D721Med (cell line): ENCODE measurements at regions not wholly inside any gene's neighbourhood (a gene's known extent, or its start where the extent isn't known, plus 50 kb on each side); places are given as distances from the start of the nearest gene placed in this dataset.
"Not testable (repeated sequence)": the region's sequence is repeated elsewhere in the genome, so short reads cannot be mapped to it uniquely, and the experiment has no call there.

Source experiments
- DNase-seq: peaks from one replicate; pipeline ENCODE4 v3.0.0; 2011; ENCODE audit warnings: low spot score; ENCODE audit not compliant: insufficient read length
- FAIRE-seq: peaks from 2 replicates; lab custom pipeline; 2011; peaks lifted over from hg19 to GRCh38; lab: Jason Lieb, UNC
- TF ChIP-seq, protein P1 (sequence below): IDR thresholded peaks from 2 replicates; pipeline ENCODE4 v1.5.1; 2012; ENCODE audit warnings: mild to moderate bottlenecking, control low read depth; ENCODE audit not compliant: insufficient read depth; ENCODE audit errors: missing control alignments

GRCh38 chr9:107584944-107585343 is 95.4 kb upstream of the KLF4 start:
- TF ChIP-seq, protein P1, sequence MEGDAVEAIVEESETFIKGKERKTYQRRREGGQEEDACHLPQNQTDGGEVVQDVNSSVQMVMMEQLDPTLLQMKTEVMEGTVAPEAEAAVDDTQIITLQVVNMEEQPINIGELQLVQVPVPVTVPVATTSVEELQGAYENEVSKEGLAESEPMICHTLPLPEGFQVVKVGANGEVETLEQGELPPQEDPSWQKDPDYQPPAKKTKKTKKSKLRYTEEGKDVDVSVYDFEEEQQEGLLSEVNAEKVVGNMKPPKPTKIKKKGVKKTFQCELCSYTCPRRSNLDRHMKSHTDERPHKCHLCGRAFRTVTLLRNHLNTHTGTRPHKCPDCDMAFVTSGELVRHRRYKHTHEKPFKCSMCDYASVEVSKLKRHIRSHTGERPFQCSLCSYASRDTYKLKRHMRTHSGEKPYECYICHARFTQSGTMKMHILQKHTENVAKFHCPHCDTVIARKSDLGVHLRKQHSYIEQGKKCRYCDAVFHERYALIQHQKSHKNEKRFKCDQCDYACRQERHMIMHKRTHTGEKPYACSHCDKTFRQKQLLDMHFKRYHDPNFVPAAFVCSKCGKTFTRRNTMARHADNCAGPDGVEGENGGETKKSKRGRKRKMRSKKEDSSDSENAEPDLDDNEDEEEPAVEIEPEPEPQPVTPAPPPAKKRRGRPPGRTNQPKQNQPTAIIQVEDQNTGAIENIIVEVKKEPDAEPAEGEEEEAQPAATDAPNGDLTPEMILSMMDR: no peak
- FAIRE-seq (no peak), DNase-seq (no peak)

- DNase-seq (no peak), FAIRE-seq (no peak)
- TF ChIP-seq, protein P1: no peak
These were observed 94.6 kb upstream of the KLF4 start for GRCh38 chr9:107584186-107584585.

- no peak for DNase-seq
- TF ChIP-seq, protein P1: no peak
- no peak for FAIRE-seq
These were observed 87.7 kb upstream of the KLF4 start for GRCh38 chr9:107577140-107577776.

DNA sequence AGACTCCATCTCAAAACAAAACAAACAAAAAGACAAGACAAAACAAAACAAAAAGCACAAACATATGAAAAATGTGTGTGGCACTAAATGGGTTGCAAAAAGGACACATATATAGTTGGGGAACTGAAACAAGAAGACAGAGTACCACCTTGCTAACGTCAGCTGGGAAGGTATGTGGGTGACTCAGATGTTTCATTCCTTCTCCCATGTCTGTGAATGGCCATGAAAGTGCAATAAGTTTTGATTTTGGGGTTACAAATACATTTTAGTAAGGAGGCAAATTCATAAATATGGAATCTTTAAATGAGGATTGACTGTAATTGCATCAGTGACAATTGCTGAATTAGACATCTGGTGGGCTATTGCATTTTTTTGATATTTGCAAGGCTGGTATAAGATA is 81.6 kb upstream of the KLF4 start:
- TF ChIP-seq, protein P1: no peak
- no peak for DNase-seq
- FAIRE-seq: no peak

DNA sequence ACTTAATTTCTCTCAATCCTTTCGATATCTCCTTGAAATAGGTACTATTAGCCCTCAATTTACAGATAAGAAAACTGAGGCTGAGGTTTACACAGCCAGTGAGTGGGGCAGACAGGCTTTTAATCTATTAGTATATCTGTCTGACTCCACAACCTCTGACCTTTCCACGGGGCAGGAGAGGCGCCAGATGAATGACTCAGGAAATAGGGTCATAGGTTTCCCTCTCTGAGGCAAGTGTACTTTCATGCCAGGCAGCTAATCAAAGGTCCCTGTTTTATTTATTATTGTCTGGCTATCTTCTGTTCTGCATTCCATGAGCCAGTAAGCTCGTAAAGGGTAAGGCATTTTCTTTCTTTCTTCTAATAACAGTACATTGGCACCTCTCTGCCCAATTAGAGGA is 79.6 kb upstream of the KLF4 start:
- FAIRE-seq: no peak
- TF ChIP-seq, protein P1: no peak

DNA sequence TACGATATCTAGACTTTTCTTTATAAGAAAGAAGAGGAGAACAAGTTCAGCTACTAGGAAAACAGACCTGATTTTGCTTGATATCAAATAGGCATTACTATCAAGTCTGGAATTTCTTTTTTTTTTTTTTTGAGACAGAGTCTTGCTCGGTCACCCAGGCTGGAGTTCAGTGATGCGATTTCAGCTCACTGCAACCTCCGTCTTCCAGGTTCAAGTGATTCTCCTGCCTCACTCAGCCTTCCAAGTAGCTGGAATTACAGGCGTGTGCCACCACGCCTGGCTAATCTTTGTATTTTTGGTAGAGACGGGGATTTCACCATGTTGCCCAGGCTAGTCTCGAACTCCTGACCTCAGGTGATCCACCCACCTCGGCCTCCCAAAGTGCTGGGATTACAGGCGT is 78.8 kb upstream of the KLF4 start:
- FAIRE-seq, DNase-seq: not testable (repeated sequence)

More for the DNA sequence above, 79.6 kb upstream of the KLF4 start:
- DNase-seq: no peak

DNA sequence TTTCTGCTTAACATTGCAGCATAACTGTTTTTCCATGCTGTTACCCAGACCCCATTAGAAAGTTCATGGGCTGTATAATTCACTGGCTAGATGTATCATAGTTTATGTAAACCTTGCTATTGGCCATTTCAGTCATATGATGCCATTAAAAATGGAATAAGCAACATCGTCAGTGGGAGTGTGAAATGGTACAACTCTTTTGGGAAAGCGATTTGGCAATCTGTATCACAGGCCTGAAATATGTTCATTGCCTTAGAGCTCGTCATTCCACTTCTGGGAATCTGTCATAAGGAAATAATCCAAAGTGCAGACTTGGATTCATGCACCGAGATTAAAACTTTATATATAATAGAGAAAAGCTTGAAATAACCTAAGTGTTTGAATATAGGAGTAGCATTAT is 77.9 kb upstream of the KLF4 start:
- no peak for DNase-seq
- TF ChIP-seq, protein P1: no peak
- FAIRE-seq: no peak
